ENCODE measurements at regions not wholly inside any gene's neighbourhood (a gene's known extent, or its start where the extent isn't known, plus 50 kb on each side); places are given as distances from the start of the nearest gene placed in this dataset.

DNA sequence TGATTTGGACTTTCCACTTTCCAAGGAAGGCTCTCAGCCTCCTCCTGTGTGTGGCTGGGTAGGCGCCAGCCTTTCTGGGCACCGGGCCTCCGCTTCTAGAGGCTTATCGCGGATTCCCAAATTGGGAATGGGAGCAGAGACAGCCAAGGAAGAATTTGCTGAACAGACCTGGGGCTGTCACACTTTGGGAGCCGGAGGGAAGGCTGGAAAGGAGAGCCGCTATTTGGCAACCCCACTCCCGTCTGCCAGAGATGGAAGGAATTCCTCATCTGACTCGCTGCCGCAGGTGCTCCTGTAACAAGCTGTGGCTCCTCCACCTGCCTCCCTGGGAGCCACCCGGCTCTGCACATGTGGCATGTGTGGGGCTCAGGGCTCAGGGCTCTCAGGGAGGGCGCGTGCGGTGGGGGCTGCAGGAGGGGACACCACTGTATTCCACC, 50.8 kb upstream of the ECHDC3 start:
- no peak for TF ChIP-seq POLR2A (IDR thresholded peaks at IDR 0.05)
- TF ChIP-seq POLR2AphosphoS5 (IDR thresholded peaks at IDR 0.05) = no peak
- TF ChIP-seq, protein P1, sequence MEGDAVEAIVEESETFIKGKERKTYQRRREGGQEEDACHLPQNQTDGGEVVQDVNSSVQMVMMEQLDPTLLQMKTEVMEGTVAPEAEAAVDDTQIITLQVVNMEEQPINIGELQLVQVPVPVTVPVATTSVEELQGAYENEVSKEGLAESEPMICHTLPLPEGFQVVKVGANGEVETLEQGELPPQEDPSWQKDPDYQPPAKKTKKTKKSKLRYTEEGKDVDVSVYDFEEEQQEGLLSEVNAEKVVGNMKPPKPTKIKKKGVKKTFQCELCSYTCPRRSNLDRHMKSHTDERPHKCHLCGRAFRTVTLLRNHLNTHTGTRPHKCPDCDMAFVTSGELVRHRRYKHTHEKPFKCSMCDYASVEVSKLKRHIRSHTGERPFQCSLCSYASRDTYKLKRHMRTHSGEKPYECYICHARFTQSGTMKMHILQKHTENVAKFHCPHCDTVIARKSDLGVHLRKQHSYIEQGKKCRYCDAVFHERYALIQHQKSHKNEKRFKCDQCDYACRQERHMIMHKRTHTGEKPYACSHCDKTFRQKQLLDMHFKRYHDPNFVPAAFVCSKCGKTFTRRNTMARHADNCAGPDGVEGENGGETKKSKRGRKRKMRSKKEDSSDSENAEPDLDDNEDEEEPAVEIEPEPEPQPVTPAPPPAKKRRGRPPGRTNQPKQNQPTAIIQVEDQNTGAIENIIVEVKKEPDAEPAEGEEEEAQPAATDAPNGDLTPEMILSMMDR (IDR thresholded peaks at IDR 0.05) = no peak
